GM12878 (cell line): ENCODE measurements at regions not wholly inside any gene's neighbourhood (a gene's known extent, or its start where the extent isn't known, plus 50 kb on each side); places are given as distances from the start of the nearest gene placed in this dataset.
A peak's percentile ranks its signal among the peaks of the same experiment; 100 is the strongest.

ENCODE experiments used
- CEBPB ChIP-seq, 2 experiments: fragments of 150-350 bp in 1 of 2; IDR thresholded peaks; 2 replicates each; pipeline ENCODE4 v1.6.1; 2012 to 2014; ENCODE audit warnings: low read depth in 2 of 2, low read length in 2 of 2, borderline replicate concordance in 1 of 2, inconsistent platforms in 1 of 2
- FOS ChIP-seq: IDR thresholded peaks from 3 replicates; pipeline ENCODE4 v1.6.1; 2011; ENCODE audit warnings: borderline replicate concordance; ENCODE audit not compliant: insufficient read length; ENCODE audit errors: extremely low read depth
- HDGF ChIP-seq: fragments of 450-650 bp; IDR thresholded peaks from 2 replicates; pipeline ENCODE4 v1.6.1; 2016; ENCODE audit warnings: antibody characterized with exemption
- NFXL1 ChIP-seq: fragments of 450-650 bp; IDR thresholded peaks from 2 replicates; pipeline ENCODE4 v1.6.1; 2017; ENCODE audit warnings: antibody characterized with exemption, mild to moderate bottlenecking, borderline replicate concordance
- RAD21 ChIP-seq: IDR thresholded peaks from 2 replicates; pipeline ENCODE4 v1.6.1; 2011; ENCODE audit warnings: mild to moderate bottlenecking, low read depth, low read length, moderate library complexity; ENCODE audit not compliant: insufficient read depth
- RB1 ChIP-seq: fragments of 450-650 bp; formaldehyde crosslinking; IDR thresholded peaks from 2 replicates; pipeline ENCODE4 v1.6.1; 2017; ENCODE audit warnings: mild to moderate bottlenecking, borderline replicate concordance
- SMC3 ChIP-seq: IDR thresholded peaks from 2 replicates; pipeline ENCODE4 v1.6.1; 2011; ENCODE audit warnings: low read length, improper control_type of control experiment, borderline replicate concordance
- ZNF217 ChIP-seq: fragments of 450-650 bp; IDR thresholded peaks from 2 replicates; pipeline ENCODE4 v1.6.1; 2017; ENCODE audit warnings: antibody characterized with exemption, mild to moderate bottlenecking
- TF ChIP-seq, protein P1 (sequence below): fragments of 450-650 bp; IDR thresholded peaks from 2 replicates; pipeline ENCODE4 v1.6.1; 2017; ENCODE audit warnings: low read depth, mild to moderate bottlenecking, moderate library complexity
- TF ChIP-seq, protein P2 (sequence below): fragments of 450-650 bp; formaldehyde crosslinking; IDR thresholded peaks from 2 replicates; pipeline ENCODE4 v1.5.0; 2022; ENCODE audit warnings: mild to moderate bottlenecking, missing genetic modification characterization
- TF ChIP-seq, protein P3 (sequence below): fragments of 450-650 bp; IDR thresholded peaks from 2 replicates; pipeline ENCODE4 v1.6.1; 2017; ENCODE audit warnings: borderline replicate concordance
- TF ChIP-seq, protein P4 (sequence below): IDR thresholded peaks from 2 replicates; pipeline ENCODE4 v1.6.1; 2012; ENCODE audit warnings: low read depth, low read length, improper control_type of control experiment

DNA sequence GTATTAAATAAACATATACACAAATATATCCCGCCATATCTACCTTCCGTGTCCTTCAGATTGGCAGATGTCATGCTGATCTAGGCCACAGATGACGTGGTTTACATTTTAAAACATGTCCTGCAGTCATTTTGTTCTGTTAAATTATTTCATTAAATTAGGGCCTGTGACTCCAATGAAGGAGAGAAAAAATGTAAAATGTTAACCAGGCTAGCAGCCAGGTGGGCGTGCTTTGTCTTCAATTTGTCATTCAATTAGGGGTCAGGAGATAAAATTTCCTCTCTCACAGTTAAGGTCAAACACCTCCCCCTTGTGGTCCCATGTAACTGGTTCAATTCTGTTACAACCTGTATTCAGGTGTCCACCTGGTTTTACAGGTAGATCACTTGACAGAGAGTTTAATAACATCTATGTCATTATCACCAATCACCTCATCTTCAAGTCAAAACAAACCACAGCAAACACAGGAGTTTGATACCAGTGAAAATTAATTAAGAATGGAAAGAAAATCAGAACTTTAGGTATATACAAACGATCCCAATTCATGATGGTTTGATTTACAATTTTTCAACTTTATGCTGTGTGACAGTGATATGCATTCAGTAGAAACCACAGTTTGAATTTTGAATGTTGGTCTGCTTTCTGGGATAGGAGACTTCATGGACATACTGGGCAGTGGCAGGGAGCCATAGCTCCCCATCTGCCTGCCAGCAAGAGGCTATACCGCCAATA is 339.4 kb downstream of the CMPK2 start (continued):
- TF ChIP-seq, protein P1, sequence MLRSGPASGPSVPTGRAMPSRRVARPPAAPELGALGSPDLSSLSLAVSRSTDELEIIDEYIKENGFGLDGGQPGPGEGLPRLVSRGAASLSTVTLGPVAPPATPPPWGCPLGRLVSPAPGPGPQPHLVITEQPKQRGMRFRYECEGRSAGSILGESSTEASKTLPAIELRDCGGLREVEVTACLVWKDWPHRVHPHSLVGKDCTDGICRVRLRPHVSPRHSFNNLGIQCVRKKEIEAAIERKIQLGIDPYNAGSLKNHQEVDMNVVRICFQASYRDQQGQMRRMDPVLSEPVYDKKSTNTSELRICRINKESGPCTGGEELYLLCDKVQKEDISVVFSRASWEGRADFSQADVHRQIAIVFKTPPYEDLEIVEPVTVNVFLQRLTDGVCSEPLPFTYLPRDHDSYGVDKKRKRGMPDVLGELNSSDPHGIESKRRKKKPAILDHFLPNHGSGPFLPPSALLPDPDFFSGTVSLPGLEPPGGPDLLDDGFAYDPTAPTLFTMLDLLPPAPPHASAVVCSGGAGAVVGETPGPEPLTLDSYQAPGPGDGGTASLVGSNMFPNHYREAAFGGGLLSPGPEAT = no peak
- TF ChIP-seq NFXL1 (no peak), RAD21 (peak; percentile 79), RB1 (no peak), ZNF217 (no peak), SMC3 (peak; percentile 68; the same call in 1 of the 2 replicates), HDGF (no peak), FOS (no peak), CEBPB (IDR thresholded peaks at IDR 0.05; ENCODE audit: borderline replicate concordance in 1 of 2, low read depth in 2 of 2, low read length in 2 of 2) (no peak)
- TF ChIP-seq, protein P2, sequence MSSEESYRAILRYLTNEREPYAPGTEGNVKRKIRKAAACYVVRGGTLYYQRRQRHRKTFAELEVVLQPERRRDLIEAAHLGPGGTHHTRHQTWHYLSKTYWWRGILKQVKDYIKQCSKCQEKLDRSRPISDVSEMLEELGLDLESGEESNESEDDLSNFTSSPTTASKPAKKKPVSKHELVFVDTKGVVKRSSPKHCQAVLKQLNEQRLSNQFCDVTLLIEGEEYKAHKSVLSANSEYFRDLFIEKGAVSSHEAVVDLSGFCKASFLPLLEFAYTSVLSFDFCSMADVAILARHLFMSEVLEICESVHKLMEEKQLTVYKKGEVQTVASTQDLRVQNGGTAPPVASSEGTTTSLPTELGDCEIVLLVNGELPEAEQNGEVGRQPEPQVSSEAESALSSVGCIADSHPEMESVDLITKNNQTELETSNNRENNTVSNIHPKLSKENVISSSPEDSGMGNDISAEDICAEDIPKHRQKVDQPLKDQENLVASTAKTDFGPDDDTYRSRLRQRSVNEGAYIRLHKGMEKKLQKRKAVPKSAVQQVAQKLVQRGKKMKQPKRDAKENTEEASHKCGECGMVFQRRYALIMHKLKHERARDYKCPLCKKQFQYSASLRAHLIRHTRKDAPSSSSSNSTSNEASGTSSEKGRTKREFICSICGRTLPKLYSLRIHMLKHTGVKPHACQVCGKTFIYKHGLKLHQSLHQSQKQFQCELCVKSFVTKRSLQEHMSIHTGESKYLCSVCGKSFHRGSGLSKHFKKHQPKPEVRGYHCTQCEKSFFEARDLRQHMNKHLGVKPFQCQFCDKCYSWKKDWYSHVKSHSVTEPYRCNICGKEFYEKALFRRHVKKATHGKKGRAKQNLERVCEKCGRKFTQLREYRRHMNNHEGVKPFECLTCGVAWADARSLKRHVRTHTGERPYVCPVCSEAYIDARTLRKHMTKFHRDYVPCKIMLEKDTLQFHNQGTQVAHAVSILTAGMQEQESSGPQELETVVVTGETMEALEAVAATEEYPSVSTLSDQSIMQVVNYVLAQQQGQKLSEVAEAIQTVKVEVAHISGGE = no peak
- TF ChIP-seq, protein P3, sequence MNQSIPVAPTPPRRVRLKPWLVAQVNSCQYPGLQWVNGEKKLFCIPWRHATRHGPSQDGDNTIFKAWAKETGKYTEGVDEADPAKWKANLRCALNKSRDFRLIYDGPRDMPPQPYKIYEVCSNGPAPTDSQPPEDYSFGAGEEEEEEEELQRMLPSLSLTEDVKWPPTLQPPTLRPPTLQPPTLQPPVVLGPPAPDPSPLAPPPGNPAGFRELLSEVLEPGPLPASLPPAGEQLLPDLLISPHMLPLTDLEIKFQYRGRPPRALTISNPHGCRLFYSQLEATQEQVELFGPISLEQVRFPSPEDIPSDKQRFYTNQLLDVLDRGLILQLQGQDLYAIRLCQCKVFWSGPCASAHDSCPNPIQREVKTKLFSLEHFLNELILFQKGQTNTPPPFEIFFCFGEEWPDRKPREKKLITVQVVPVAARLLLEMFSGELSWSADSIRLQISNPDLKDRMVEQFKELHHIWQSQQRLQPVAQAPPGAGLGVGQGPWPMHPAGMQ = no peak
- TF ChIP-seq, protein P4, sequence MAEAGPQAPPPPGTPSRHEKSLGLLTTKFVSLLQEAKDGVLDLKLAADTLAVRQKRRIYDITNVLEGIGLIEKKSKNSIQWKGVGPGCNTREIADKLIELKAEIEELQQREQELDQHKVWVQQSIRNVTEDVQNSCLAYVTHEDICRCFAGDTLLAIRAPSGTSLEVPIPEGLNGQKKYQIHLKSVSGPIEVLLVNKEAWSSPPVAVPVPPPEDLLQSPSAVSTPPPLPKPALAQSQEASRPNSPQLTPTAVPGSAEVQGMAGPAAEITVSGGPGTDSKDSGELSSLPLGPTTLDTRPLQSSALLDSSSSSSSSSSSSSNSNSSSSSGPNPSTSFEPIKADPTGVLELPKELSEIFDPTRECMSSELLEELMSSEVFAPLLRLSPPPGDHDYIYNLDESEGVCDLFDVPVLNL = no peak
